IPS-18c (cell line): ENCODE measurements at regions not wholly inside any gene's neighbourhood (a gene's known extent, or its start where the extent isn't known, plus 50 kb on each side); places are given as distances from the start of the nearest gene placed in this dataset.
A peak's percentile ranks its signal among the peaks of the same experiment; 100 is the strongest.
"Not testable (repeated sequence)": the region's sequence is repeated elsewhere in the genome, so short reads cannot be mapped to it uniquely, and the experiment has no call there.

Experiments used
- H3K4me3 ChIP-seq: 2 replicates; pipeline ENCODE4 v1.7.0; 2013; ENCODE audit warnings: low read depth, mild to moderate bottlenecking, low read length, moderate library complexity; ENCODE audit not compliant: insufficient read depth
- H3K9me3 ChIP-seq: one replicate; pipeline ENCODE4 v1.6.1; 2013; ENCODE audit warnings: mild to moderate bottlenecking, low read length, moderate library complexity; ENCODE audit not compliant: control insufficient read depth, insufficient read depth

DNA sequence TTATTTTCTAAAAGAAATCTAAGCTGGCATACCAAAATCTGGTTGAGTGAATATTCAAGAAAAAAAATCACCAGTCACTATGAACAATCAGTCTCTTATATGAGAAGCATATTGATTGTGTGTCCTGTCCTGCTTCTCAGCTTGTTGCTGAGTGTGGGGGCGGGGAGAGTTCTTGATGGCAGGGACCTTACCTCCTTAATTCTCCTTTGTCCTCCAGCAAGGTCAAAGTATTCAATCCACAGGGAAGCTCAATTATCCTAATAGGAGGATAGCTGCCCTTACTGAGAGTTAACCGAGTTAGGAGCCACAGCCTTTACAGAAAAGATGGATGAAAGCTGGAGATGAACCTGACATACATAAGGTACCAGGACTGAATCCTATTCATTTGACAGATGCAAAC, 154.0 kb downstream of the LY86 start:
- Histone ChIP-seq H3K4me3 (no peak overlapping the region), H3K9me3 (no peaks in the 10 kb centered on the region)

DNA sequence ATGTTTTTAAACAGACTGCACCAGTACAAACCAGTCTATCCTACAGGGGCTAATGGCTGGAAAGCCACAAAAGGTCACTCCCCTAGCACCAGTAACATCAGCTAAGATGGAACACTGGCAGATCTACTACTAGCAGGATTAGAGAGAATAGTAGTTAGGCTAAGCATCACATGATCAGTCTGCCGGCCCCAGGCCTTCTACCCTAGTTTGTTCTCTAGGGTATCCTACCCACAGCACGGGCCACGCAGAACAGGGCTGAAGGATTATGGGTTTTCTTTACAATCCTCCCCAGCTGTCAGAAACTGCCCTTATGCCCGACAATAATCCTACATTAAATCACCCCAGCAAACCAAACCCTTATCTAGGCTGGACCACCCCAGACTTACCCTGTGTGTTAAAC, 156.0 kb downstream of the LY86 start:
- Histone ChIP-seq H3K9me3 (no peaks in the 10 kb centered on the region), H3K4me3 (no peak overlapping the region)

DNA sequence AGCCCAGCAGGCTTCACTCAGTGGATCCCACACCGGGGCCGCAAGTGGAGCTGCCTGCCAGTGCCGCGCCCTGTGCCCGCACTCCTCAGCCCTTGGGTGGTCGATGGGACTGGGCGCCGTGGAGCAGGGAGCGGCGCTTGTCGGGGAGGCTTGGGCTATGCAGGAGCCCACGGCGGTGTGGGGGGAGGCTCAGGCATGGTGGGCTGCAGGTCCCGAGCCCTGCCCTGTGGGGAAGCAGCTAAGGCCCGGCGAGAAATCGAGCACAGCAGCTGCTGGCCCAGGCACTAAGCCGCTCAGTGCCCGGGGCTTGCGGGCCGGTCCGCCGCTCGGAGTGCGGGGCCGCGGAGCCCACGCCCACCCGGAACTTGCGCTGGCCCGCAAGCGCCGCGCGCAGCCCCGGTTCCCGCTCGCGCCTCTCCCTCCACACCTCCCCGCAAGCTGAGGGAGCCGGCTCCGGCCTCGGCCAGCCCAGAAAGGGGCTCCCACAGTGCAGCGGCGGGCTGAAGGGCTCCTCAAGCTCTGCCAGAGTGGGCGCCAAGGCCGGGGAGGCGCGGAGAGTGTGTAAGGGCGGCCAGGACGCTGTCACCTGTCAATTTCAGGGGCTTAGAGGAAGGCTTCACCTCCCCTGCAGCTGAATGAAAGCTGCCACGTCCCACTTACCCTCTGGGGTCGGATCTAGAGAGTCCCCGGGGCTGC, 157.3 kb downstream of the LY86 start:
- H3K9me3 ChIP-seq, H3K4me3 ChIP-seq: not testable (repeated sequence)

GRCh38 chr6:6746333-6746969, 157.9 kb downstream of the LY86 start:
- Histone ChIP-seq H3K9me3 (no peaks in the 10 kb centered on the region), H3K4me3 (no peak overlapping the region)

- no peaks in the 10 kb centered on the region for H3K9me3 ChIP-seq
- H3K4me3 ChIP-seq: no peak overlapping the region
These were observed 158.4 kb downstream of the LY86 start for GRCh38 chr6:6746970-6747338.

GRCh38 chr6:6747371-6747770, 158.9 kb downstream of the LY86 start:
- no peaks in the 10 kb centered on the region for H3K9me3 ChIP-seq
- no peak overlapping the region for H3K4me3 ChIP-seq

- Histone ChIP-seq H3K9me3 (no peaks in the 10 kb centered on the region), H3K4me3 (no peak overlapping the region)
These were observed 159.5 kb downstream of the LY86 start for GRCh38 chr6:6748001-6748400.

- Histone ChIP-seq H3K9me3 (no peaks in the 10 kb centered on the region), H3K4me3 (no peak overlapping the region)
These were observed 161.4 kb downstream of the LY86 start for GRCh38 chr6:6749702-6750491.

GRCh38 chr6:6750594-6751265, 162.2 kb downstream of the LY86 start:
- H3K9me3 ChIP-seq: no peaks in the 10 kb centered on the region

GRCh38 chr6:6751266-6751596, 162.7 kb downstream of the LY86 start:
- Histone ChIP-seq H3K9me3 (no peaks in the 10 kb centered on the region), H3K4me3 (no peak overlapping the region)

More at GRCh38 chr6:6750594-6751265, 162.2 kb downstream of the LY86 start:
- no peak overlapping the region for H3K4me3 ChIP-seq

DNA sequence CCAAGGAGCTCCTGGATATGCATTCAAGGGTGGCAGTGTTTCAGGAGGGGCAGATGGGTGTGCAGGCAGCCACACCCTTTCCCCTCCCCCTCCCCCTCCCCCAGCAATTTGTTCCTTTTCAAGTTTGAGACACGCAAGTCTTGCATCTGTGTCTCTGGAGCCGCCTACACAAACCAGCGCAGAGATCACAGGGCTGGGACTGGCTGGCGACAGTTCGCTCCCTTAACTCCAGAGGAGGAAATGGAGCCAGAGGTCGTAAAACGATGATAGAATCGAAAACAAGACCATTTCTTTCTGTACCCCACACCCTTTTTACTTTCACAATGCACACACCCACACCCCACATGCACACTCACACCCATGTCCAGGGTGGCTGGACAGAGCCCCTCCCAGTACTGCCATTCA, 163.1 kb downstream of the LY86 start:
- H3K4me3 ChIP-seq: no peak overlapping the region
- no peaks in the 10 kb centered on the region for H3K9me3 ChIP-seq

- Histone ChIP-seq H3K4me3 (no peak overlapping the region), H3K9me3 (no peaks in the 10 kb centered on the region)
These were observed 163.6 kb downstream of the LY86 start for GRCh38 chr6:6752129-6752528.

DNA sequence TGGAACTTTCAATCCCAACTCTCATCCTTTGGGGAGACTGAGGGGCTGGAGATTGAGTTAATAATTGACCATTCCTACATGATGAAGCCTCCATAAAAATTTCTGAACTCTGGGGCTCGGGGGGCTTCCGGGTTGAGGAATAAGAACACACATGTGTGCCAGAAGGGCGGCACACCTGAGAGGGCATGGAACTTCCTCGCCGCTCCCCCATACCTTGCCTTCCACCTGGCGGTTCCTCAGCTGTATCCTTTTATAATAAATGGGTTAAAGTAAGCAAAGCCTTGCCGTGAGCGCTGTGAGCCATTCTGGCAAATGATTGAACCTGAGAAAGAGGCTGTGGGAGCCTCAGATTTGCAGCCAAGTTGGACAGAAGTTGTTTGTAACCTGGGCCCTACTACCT, 164.8 kb downstream of the LY86 start:
- Histone ChIP-seq H3K4me3 (no peak overlapping the region), H3K9me3 (no peaks in the 10 kb centered on the region)

- no peaks in the 10 kb centered on the region for H3K9me3 ChIP-seq
These were observed 168.0 kb downstream of the LY86 start for GRCh38 chr6:6756526-6756925.

DNA sequence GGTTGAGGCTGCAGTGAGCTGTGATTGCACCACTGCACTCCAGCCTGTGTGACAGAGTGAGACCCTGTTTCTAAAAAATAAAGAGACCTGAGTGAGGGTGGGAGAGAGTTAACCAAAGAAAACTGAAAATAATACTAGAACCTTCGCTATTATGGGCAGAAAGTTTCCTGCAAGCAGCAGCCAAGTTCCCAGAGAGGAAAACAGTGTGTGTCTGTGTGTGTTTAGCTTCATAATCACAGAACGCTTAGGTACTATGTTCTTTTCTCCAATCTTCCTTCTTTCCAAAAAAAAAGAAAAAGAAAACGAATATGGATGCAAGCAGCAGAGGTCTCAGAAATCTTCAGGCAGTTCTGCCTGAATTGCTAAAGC, 170.0 kb downstream of the LY86 start:
- no peaks in the 10 kb centered on the region for H3K9me3 ChIP-seq
- H3K4me3 ChIP-seq: peak overlapping the region; percentile 24; the same call in 1 of the 2 replicates

More at GRCh38 chr6:6756526-6756925, 168.0 kb downstream of the LY86 start:
- no peak overlapping the region for H3K4me3 ChIP-seq

DNA sequence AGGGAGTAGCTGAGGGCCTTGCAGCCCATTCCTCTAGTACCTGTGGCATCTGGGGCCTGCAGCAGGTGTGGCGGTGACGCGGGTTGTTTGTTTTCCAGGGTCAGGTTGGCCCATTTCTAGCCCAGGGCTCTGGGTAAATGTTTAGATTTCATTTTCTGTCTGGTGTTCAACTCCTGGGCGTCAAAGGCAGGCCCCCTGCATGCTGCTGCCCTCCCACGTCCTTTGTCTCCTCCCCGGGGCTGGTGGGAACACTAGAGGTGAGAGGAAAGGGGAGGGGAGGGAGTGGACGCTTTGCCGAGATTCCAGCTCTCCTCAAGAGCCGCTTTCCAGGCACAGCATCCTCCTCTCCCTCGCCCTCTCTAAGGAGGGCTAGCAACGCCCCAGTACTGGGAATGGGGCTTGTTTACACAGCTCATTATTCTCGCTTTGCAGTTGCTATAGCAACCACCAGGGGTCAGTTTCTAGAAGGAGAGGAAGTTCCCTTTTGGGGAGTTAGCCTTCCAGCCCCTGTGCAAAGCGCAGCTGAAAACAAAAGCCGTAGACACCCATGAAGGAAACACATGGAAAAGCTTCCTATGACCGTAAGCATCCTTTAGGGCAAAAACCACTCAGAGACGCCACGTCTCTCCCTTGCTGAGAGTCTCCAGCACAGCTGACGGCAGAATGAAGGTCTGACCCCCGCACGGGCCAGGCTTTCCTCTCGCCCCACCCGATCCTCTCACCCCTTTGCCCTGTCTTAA, 170.6 kb downstream of the LY86 start:
- H3K4me3 ChIP-seq: peak overlapping the region; percentile 36

DNA sequence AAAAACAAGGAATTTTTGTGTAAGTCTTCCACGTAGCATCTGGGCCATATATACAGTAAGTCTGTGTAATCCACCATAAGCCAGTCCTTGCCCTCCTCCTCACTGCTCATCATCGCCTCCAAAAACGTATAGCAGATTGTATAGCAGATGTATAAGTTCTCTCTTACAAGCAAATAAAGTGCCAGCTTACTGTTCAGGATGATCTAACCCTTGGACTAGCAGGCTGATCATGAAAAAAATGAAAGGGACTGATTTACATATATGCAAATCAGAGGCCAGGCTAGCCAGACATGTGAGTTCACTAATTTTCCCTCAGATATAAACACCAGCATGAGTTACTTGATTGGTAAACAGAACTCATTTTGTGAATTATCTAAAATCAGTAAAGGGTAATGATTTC, 171.5 kb downstream of the LY86 start:
- no peaks in the 10 kb centered on the region for H3K9me3 ChIP-seq
- no peak overlapping the region for H3K4me3 ChIP-seq

More for the DNA sequence above, 170.6 kb downstream of the LY86 start:
- H3K9me3 ChIP-seq: no peaks in the 10 kb centered on the region
